GM19395 (cell line): ENCODE measurements at regions not wholly inside any gene's neighbourhood (a gene's known extent, or its start where the extent isn't known, plus 50 kb on each side); places are given as distances from the start of the nearest gene placed in this dataset.

Experiments used
- ATAC-seq: cut with Tn5 transposase; IDR thresholded peaks from one replicate; pipeline ENCODE4 v1.9.1; 2021; ENCODE audit warnings: mild to moderate bottlenecking, moderate library complexity; ENCODE audit not compliant: unreplicated experiment

DNA sequence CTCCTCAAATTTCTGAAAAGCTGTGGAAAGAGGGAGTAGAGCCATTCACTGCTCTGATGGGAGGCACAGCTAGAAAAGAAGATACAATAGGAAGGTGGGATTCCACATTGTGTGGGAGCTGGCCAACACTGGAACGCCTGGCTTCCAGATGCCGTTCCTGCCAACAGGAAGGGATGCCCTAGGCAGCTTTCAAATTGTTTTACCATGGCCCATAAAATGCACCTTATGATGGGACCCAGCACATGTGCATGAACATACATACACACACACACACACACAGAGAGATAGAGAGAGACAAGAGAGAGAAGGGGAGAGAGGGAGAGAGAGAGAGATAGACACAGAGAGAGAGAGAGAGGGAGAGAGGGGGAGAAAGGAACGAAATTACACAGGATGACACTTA lies 86.1 kb upstream of the BZW1 start:
- ATAC-seq = no peak

DNA sequence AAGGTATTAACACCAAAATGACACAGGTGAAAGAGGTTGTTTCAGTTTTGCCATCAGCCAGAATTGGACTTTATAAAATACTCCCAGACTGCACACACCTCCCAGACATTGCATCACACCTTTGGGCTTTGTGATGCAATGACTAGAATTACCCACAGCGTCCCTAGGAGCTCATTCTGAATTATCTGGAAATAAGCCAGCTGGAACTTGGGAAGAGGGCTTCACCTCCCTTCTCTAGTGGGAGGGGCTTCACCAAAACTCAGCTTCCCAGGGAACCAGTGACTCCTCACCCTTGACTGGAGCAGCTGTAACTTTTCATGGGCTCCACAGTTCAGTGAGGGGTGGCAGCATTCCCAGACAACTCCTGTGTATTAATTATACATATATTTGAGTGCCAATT lies 83.1 kb upstream of the BZW1 start:
- ATAC-seq = no peak

DNA sequence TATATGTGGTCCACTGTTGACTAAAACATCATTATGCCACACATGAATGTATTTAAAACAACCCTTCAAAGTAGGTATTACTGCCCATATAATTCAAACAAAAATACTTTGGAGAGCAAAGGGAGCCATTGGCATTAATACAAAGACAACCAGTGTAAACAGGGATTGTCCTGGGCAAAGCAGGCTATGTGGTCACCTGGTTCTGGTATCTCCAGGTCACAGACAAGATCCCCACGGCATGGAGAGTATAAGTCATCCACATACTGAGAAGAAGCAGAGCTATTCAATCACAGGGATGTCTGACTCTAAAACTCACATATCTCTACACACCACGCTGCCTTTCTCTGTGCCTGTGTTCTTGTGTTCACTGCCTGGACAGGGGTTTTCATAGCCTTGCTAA lies 81.4 kb upstream of the BZW1 start:
- no peak for ATAC-seq

DNA sequence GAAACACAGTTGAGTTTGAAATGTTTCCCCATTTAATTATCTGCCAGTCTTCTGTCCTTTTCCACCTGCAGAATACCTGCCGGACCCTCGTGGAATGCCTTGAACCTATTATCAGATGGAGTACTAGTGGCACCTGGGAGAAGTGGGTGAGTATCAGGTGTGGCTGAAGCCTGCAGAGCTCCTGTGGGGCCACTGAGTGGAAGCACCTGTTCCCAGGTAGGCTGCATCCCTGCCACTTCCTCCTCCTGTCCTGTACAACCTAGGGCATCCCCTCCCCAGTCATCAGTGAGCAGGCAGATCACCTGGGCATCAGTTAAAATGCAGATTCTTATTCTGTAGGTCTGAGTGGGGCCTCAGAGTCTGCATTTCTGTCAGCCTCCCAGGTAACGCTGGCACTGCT lies 80.8 kb upstream of the BZW1 start:
- ATAC-seq = no peak

DNA sequence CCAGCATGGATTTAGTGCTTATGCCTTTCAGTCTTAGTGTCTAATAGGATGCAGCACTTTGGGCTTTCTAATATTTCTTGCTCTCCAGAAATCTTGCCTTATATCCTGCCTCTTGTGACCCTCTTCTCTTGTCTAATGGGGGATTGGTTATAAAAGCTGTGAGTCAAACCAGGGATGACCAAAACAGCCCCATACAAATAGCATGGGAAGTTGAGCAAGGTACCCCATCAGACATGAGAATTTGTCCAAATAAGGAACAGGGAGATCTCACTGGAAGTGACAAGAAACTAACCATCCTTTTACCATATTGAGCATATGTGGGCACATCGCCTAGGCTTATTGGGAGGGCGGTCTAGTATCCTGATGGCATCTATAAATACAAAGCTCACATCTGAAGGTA lies 78.8 kb upstream of the BZW1 start:
- ATAC-seq = no peak

DNA sequence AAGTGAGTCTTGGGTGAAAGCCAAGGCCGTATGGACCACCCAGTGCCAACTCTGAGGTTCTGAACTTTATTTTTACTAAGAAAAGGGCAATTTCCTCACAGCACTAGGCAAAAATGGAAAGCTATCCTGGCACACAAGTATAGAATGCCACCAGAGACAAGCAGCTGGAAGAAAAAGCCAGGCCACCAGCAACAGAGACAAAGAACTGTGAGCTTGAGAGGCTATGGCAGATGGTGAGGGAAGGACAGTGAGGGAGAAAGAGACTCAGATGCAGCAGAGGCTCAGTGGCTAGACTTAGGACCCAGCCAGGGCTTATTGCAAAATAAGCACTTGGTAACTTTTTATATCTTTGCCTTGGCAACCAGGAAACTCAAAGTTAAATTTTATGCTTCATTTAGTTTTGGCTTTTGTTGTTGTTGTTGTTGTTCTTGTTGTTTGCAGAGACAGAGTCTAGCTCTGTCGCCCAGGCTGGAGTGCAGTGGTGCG lies 78.0 kb upstream of the BZW1 start:
- ATAC-seq = no peak

DNA sequence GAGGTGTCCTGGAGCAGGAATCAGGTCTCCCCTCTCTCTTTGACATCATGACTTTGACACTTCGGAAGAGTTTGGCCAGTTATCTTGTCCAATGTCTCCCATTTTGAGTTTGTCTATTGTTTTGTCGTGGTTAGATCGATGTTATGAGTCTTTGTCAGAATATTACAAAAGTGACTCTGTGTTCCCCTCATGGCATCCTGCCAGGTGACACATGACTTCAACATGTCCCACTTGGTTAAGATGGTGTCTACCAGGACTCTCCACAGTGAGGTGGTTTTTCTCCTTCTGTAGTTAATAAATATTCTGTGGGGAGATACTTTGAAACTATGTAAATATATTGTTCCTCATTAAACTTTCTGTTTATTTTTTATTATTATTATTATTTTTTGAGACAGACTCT lies 76.6 kb upstream of the BZW1 start:
- ATAC-seq = no peak

DNA sequence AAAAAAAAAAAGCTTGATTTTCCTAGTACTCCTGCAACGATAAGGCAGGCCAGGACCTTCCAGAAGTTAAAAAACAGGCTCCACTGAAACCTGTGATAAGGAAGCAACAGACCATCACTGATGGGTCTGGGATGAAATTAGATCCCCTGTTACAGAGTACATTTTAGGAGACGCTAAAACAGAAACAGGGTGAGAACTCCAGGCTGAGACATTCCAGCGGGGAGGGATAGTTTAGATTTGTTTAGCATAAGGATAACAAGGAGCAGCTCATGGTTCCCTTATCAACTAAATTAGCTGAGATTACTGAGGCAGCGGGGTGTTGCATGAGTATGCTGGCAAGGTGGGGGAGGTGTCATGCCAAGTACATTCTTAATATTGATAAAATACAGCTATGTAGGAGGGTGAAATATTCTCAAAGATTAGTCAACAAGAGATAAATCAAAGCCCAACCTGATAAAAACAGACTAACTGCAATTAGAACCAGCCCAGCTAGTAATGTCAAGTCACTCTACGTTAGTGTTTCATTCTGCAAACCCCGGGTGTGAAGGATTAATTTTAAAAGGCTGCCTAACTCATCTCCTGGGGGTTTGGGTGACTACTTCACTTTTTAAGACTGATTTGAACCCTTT lies 75.0 kb upstream of the BZW1 start:
- ATAC-seq = no peak

DNA sequence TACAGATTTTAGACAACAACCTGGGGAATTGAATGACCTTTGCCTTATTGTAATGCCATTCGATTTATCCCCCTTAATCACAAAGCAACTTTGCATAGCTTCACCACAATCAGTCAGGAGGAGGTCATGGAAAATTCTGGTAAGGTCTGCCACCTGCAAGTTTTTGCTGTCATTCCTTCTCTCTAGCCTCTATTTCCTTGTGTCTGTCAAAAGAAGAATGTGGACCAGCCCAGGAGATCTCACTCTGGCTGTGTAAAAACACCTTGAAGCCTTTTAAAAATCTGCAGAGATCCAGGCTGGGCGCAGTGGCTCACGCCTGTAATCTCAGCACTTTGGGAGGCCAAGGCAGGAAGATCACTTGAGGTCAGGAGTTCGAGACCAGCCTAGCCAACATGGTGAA lies 74.1 kb upstream of the BZW1 start:
- ATAC-seq = no peak

DNA sequence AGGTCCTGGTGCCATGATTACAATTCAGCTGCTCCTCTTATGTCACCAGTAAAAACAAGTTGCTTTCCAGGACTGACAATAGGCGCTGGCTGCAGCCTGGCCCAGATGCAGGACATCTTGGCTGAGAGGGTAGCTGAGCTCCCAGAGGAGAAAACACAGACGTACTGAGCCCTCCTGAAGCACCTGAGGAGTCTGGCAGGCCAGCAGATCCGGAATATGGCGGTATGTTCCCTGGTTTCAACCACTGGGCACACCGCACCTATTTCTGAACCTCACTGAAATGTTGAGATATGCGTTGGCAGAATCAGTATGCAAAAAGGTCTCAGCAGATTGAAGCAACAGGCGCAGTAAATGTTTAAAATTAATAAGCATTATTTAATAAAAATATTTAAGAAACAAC lies 73.1 kb upstream of the BZW1 start:
- ATAC-seq = no peak

DNA sequence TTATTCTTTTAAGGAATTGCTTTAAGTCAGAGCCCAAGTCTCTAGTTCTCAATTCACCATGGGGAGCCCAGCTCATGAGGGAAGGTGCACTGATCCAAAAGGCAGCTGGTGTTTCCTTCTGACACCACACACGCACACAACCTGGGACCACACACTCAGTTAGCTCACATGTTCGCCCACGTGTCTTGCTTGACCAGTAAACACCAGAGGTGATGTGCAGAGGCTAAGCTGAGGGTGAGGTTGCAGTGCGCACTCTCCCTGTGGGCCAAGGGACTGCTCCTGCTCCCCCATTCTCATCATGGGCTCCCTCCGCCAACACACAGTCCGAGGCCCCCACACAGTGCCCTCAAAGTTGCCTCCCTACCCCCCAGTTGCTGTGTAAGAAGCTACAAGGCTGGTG lies 70.8 kb upstream of the BZW1 start:
- ATAC-seq = no peak

DNA sequence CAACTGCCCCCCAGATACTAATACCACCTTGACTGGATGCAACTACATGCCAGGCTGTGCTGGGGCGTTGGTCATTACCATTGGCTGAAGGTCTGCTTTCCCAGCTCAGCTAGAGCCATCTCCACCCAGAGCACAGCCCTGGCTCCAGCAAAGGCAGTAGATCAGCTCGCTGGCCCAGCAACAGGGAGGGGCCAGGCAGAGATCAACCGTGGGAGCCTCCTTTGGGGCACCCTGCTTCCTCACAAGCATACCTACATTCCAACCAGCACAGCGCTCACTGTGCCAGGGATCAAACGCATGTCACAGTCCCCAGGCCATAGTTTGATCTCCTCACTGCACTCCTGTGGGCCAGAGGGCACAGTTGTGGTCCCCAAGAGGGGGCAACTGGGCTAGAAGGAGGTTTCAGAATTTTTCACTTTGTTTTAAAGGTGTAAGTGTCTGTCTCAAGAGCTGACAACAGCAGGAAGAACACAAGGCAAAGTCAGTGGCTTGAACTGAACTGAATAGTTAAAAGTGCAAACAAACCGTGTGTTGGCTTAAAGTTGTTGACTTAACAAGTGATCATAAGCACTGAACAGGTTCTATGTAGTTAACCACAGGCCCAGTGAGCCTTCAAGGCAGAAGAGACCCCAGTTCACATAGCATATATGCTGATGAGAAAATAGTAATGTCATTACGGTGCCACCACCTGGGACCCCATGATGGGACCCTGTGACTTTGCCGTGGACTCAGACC lies 70.1 kb upstream of the BZW1 start:
- no peak for ATAC-seq

DNA sequence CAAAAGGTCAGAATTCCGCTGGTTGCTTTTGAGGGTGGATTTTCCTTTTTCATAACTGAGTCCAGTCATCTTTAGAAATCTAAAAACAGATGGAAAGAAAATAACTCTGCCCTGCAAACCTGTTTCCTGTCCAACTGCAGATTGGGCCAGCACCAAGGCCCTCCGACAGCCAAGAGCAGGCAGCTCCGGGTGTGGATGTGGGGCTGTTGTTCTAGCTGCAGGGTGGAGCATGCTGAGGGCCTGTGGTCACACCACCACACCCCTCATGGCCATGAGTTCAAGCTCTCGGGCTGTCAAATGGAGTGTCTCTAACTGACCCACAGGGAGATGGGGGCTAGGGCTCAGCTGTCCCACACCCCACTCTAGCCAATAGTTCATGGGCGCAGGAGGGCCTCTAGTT lies 69.3 kb upstream of the BZW1 start:
- ATAC-seq = no peak

DNA sequence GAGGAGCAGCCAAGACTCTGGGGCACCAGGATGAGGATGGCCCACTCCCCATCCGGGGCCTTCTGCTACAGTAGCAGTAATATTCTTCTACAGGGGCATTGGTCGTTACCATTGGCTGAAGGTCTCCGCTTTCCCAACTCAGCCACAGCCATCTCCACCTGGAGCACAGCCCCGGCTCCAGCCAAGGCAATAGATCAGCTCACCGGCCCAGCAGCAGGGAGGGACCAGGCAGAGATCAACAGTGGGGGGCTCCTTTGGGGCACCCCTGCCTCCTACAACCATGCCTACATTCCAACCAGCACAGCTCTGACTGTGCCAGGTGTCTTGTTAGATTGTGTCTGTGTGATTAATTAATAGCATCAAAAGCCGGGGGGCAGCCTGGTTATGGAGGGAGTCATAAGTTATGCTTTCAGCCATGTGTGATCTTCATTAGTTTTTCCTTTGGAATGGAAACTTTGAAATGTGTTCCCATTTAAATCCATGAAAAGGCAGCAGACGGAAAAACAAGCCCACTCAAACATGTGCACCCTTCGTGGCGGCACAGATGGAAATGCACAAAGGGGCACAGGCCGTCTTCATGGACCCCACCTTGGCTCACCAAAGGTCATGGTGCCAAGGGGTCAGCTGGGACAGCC lies 68.6 kb upstream of the BZW1 start:
- ATAC-seq = no peak

DNA sequence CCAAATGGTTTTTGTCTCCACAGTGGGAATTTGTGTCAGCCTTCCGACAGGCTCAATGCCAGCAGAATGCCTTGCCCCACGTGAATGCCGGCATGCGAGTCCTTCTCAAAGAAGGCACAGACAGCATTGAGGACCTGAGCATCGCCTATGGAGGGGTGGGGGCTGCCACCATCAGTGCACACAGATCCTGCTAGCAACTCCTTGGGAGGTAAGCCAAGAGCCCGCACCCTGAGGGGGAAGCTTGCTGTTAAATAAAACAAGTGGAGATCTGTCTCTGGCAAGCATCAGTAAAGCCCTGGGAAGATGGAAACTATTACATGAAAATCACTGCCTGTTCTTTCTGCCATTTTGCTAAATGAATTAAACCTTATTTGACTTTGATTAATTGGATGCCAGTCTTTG lies 67.5 kb upstream of the BZW1 start:
- no peak for ATAC-seq

DNA sequence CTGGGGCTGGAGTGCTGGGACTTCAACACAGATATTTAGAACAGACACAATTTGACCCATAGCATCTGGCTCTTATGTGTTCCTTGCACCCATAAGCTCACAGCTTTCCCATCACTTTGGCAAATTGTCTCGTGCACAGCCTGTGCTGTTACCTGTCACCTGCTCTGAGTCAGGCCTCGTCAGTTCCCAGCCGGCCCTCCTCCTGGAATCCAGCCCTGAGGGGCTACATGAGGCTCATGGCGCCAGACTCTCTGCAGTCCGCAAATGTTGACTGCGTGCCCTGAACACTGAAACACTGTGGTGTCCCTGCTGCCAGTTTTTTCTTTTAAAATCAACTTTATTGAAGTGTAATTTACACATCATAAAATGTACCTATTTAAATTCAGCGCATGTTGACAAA lies 65.4 kb upstream of the BZW1 start:
- ATAC-seq = no peak

DNA sequence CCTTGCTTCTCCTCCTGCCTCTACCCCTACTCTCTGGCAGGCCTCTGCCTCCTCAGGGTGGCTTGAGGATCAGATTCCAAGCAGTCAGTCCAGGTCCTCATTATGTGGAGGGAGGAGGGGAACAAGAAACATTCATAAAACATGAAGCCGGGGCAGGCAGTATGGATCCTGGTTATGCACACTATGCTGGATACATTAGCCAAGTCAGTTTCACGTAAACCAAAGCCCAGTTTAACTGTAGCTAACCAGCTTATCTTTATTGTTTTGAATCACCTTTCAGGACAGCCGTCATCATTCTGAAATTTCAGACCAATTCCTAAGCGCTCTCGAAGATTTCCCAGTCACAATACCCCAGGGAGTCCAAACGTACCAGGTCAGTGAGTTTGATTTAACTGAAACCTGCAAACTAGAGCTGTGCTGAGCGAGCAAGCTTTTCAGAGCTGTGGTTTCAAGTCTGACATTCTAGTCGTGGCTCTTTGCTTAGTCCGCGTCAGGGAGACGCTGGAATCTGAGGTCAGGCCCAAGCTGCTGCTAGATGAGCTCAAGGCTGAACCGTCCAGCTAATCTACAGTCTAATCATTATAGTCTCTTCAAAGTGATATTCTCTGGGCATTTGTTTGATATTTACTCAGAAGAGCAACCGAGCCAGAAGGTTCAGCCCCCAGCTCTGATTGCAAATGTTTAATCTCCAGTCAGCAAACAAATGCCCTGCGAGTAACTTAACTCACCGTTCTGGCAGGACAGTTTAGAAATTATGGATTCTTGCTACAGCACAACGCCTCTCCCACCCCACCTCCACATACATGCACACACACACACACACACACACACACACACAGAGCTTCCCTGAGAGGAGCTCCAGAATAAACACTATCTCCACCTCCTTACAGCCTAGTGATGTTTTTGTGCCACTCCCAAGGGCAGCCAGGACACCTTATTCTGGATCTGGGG lies 63.8 kb upstream of the BZW1 start:
- ATAC-seq = no peak

DNA sequence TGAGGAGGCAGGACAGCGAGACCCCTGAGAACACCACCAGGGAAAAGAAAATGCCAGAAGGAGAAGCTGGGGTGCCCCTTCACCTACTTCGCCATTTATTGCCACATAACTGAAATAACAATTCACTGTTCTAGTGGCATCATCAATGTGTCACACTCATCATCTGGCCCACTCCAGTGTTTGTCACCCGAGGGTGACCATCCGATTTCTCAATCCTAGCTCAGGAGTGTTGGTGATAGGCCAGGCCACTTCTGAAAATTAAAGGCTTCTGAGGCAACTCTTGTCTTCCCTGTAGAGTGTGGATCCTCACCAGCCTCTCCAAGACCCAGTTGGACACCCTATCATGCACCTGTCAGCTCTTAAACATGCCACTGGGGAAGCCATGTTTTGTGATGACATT lies 62.9 kb upstream of the BZW1 start:
- ATAC-seq = no peak

DNA sequence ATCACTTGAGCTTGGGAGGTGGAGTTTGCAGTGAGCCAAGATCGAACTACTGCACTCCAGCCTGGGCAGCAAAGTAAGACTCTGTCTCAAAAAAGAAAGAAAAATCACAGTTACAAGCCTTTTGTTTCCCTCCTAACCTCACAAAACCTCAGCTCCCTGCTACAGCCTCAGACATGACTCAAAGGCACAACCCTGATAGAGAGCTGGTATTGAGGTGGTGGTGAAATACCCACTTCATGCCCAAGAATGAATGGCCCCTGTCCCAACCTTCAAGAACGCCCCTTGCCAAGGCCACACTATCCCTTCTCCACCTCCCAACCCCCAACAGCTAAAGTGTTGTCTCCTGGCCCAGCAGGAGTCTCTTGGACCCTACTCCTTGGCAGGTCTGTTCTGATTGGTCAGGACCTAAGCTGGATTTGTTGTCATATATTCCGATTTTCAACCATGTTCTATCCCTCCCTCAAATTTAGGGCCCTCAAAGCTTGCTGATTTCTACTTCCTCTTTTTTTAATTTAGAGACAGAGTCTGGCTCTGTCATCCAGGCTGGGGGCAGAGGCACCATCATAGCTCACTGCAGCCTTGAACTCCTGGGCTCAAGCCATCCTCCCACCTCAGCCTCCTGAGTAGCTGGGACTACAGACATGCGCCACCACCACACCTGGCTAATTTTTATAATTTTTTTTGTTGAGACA lies 61.9 kb upstream of the BZW1 start:
- no peak for ATAC-seq

DNA sequence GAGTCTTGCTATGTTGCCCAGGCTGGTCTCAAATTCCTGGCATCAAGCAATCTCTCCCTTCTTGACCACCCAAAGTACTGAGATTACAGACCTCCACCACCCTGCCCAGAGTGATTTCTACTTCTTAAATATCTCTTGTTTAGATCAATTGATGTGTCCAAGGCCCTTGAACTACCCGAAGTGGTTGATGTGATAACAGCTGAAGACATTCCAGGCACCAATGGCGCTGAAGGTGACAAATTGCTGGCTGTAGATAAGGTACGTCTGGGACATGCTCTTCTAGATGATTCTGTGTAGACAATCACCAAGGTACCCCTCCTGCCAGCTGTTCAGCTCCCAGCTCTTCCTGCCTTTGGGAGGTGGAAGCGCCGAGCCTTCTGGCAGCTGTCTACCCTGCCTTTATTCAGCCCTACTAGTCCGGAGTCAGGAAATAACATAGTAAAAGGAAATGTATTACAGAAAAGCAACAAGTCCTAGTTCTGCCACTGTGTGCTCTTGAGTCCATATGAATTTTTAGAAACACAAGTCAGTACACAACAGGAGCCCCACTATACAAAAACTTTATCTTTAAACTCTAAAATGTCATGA lies 61.3 kb upstream of the BZW1 start:
- no peak for ATAC-seq
